GM04504 (cell line): ENCODE measurements at regions not wholly inside any gene's neighbourhood (a gene's known extent, or its start where the extent isn't known, plus 50 kb on each side); places are given as distances from the start of the nearest gene placed in this dataset.

Experiments used
- DNase-seq: peaks from one replicate; pipeline ENCODE4 v3.0.0-alpha.2; 2012; ENCODE audit warnings: low read depth

DNA sequence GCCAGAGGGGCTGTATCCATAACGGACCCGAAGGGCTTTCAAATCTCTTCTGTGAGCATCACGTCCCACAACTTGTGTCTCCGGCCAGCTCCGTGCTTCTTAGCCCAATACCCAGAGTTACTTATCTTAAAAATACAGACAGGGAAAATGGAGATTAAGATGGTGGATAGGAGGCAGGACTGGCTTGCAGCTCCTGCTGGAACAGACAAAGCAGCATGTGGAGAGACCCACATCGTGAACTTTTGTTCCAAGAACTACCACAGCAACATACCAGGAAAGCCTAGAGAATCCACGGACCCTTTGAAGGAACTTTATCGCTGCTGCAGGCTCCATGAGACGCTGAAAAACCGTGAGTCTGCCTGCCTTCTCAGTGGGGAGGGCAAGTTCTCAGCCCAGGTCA, 113.7 kb downstream of the RNASET2 start:
- no peak for DNase-seq

DNA sequence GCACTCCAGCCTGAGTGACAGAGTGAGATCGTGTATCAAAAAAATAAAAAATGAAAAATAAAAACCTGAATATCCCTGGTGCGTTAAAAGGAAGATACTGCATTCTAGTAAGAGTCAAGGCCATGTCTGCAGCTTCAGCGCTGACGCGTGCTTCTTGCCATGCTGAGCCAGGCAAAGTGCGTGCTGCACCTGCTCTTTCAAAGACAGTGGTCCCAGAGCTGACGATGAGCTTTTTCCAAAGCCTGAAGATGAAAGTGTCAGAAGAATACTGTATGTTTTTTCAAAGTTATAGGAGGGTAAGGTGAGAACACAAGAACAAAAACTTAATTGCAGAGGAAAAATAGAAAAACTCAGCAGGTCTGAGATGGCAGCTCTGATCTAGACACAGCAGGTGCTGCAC, 115.1 kb downstream of the RNASET2 start:
- no peak for DNase-seq

GRCh38 chr6:166839569-166839968, 116.8 kb downstream of the RNASET2 start:
- DNase-seq, result no peak

DNA sequence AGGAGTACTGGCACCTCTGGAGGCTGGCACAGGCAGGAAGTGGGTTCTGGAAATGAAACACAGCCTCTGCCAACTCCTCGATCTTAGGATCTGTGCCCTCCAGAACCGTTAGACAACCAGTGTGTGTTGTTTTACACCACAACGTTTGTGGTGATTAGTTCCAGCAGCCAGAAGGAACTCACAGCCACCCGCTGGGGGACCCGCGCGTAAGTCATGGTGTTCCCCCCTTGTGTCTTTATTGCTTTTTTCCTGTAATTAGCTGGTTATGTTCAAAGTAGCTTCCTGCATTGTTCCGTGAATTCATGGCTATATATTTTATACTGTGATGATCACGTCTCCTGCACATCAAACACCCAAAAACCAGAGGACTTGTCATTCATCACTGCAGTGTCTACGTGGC, 117.4 kb downstream of the RNASET2 start:
- DNase-seq, result no peak

GRCh38 chr6:166836785-166837718, 119.3 kb downstream of the RNASET2 start:
- no peak for DNase-seq

GRCh38 chr6:166834049-166834448, 122.3 kb downstream of the RNASET2 start:
- no peak for DNase-seq

GRCh38 chr6:166830891-166831363, 125.4 kb downstream of the RNASET2 start:
- DNase-seq, result no peak

DNA sequence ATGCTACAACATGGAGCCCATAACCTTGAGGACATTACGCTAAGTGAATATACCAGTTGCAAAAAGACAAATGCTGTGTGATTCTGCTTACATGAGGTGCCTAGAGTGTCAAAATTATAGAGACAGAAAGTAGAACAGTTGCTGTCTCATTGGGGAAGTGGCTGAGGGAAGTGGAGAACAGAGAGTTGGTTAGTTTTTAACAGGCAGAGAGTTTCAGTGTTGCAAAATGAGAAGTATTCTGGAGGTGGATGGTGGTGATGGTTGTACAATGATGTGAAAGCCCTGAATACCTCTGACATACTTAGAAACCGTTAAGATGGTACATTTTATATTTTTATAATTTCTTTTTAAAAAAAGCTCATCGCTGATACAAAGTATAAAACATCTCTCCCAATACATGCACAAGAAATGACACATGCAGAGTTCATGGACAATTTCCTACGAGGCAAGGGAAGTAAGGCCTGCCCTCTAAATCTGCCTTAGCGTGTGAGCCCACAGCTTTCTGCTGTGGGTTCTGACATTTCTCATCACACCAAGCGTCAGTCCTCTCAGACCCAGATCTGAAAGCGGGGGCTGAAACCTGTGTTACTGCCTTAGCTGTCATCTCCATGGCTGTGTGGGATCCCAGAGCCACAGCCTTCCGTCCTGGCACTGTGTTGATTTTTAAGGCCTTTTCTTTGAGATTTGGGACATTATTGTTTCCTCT, 126.0 kb downstream of the RNASET2 start:
- DNase-seq, result no peak

DNA sequence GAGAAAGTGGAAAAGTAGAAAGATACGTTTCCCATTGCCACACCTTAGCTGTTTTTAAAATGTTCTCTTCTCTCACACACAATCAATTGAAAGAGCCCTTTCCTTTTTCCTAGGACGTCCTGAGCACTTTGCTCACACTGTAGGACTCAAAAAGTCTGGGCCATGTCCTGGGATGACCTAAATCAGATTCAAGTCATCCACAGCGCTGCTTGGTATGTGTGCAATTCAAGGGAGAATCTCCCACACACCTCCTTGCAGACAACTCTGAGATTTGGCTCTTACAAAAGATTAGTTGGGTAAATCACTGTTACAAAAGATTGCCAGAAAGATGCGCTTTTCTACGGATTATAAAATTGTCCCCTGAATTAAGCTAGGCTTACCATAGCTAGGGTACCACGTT, 130.1 kb downstream of the RNASET2 start:
- DNase-seq, result no peak

DNA sequence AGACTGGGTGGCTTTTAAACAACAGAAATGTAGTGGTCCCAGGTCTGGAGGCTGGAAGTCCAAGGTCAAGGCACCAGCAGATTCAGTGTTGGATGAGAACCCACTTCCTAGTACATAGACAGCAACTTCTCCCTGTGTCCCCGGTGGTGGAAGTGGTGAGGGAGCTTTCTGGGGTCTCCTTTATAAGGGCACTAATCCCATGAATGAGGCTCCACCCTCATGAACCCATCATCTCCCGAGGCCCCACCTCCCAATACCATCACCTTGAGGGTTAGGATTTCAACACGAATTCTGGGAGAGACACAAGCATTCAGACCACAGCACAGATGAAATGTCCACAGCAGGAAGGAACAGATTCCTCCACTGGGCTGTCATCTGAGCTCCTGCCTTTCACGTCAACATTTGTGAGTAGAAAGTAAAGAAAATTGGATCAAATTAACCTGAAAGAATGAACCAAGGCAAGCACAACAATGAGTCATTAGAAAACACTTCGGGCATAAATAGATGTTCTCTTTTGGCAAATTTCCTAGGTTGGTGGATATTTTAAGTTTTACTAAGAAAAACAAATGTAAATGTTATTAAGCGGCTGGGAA, 130.7 kb downstream of the RNASET2 start:
- no peak for DNase-seq

DNA sequence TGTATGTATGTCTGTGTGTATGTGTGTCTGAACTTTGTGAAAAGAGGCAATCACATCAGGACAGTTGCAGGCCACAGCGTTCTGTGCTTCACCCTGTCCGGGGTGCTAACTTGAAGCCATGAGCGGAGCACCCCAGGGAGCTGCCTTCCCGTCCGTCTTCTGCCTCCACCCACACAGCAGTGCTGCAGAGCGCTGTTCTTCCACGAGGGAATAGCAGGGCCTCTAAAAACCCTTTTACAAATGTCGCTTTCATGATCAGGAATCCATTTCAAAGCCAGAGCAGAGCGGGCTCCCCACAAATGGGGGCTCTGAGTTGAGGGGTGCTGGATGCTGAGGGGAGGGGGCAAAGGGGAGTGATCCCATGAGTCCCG, 131.5 kb downstream of the RNASET2 start:
- no peak for DNase-seq

DNA sequence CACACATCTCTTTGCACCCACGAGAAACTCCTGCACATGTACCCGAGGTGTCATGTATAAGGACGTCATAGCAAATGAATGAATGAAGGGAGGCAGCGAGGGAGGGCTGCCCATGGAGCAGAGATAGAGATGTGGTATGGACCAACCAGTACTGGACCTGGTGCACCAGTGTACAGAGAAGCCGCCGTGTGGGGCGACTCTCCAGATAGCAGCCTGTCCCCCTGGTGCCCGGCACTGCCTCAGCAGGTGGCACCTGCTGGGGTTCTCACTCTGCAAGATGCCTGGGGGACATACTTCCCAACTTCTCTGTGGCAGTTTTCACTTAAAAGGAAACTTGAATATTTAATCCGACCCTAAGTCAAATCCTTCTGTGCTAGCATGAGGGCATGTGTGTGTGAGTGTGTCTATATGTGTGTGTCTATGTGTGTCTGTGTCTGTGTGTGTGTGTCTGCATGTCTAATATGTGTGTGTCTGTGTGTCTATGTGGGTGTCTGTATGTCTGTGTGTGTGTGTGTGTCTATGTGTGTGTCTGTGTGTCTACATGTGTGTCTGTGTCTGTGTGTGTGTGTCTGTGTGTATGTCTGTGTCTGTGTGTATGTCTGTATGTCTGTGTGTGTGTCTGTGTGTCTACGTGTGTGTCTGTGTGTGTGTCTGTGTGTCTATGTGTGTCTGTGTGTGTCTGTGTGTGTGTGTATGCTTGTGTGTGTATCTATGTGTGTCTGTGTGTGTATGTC, 132.0 kb downstream of the RNASET2 start:
- no peak for DNase-seq

- no peak for DNase-seq
Observed at GRCh38 chr6:166822609-166823008, 133.7 kb downstream of the RNASET2 start.

- DNase-seq, result no peak
Observed at GRCh38 chr6:166820483-166820882, 135.9 kb downstream of the RNASET2 start.

DNA sequence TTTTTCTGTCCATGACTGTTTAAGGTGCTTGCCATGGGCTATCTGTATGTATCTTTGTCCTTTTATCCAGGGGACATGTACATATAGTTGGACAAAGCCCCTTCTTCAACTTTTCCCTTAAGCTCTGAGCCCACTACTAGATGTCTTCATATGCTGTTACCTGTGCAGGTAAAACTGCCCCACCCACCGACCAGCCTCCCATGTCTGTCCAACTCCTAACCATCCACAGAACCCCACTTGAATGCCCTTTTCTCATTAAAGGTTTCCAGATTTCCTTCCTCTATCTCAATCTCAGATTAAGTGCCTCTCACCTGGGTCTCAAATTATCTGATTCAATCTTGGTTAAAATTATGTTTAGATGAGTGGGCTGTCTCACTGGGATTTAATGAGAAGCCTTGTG, 136.3 kb downstream of the RNASET2 start:
- no peak for DNase-seq

GRCh38 chr6:166815629-166816028, 140.7 kb downstream of the RNASET2 start:
- DNase-seq, result no peak

DNA sequence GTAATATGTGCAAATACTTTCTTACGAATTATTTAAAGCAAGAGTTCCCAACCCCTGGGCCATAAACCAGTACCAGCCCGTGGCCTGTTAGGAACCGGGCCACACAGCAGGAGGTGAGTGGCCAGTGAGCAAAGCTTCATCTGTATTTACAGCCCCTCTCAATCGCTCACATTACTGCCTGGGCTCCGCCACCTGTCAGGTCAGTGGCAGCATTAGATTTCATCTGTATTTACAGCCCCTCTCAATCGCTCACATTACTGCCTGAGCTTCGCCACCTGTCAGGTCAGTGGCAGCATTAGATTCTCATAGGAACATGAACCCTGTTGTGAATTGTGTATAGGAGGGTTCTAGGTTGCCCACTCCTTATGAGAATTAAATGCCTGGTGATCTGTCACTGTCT, 142.0 kb downstream of the RNASET2 start:
- no peak for DNase-seq

- DNase-seq, result no peak
Observed at GRCh38 chr6:166813461-166813860, 142.9 kb downstream of the RNASET2 start.

DNA sequence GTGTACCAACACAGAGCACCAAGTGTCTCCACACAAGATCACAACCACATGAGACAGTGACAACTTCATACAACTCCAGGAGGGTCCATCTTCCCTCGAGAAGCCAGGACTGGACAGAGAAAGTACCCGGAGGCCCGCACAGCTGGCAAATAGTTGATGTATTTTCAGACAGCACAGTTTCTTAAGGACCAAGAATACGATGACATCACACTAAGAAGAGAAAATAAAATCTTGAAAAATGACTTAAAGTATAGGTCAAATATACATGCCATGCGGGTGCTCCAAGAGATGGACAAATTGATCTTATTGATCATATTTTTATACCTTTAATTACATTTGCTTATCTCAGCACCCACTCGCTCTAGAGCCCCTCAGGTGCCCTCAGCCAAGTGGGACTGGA, 145.5 kb downstream of the RNASET2 start:
- no peak for DNase-seq

- DNase-seq, result no peak
Observed at GRCh38 chr6:166809721-166810120, 146.6 kb downstream of the RNASET2 start.

DNA sequence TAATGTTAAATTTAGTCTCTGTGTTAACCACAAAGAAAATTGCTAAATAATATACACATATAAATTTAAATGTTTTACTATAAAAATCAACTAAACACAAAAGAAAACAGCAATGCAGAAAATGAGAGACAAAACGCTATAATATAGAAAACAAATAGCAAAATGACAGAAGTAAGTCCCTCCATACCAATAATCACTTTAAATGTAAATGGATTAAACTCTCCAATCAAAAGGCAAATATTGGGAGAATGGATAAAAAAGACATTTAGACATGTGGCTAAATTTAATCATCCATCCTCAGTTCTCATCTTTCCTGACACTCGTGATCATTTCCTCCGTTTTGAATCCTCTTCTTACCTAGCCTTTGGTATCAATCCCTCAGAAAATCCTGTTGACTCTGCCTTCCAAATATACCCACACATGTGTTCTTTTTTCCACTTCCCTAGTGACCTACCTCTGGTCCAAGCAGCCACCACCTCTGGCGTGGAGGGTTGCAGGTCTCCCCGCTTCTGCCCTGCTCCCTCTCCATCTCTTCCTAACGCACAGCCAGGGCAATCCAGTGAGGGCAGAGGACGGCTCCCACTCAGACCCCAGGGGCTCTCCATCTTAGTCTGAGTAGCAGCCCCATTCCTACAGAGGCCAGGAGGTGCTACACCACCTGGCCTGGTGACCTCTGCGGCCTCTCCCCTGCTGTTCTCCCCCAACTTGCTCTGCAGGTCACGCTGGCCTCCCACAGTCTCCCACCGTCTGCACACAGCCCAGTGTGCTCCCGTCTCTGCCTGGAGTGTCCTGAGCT, 149.2 kb downstream of the RNASET2 start:
- DNase-seq, result no peak
